H7 (cell line): ENCODE measurements at regions not wholly inside any gene's neighbourhood (a gene's known extent, or its start where the extent isn't known, plus 50 kb on each side); places are given as distances from the start of the nearest gene placed in this dataset.

Experiments
- DNase-seq: peaks from one replicate; pipeline ENCODE4 v3.0.0; 2012
- H3K27me3 ChIP-seq: 2 replicates; pipeline ENCODE4 v1.6.0; 2011; ENCODE audit warnings: mild to moderate bottlenecking, low read length; ENCODE audit not compliant: control insufficient read depth, insufficient read depth
- H3K36me3 ChIP-seq: replicated peaks from 2 replicates; pipeline ENCODE4 v1.5.1; 2011; ENCODE audit warnings: low read length; ENCODE audit not compliant: control insufficient read depth, insufficient read depth
- H3K4me3 ChIP-seq: 2 replicates; pipeline ENCODE4 v1.5.1; 2011; ENCODE audit warnings: low read depth, mild to moderate bottlenecking, control low read depth, low read length, moderate library complexity; ENCODE audit not compliant: insufficient read depth

- no peak overlapping the region for H3K4me3 ChIP-seq
- DNase-seq: no peak
- H3K27me3 ChIP-seq: no peaks in the 10 kb centered on the region
- H3K36me3 ChIP-seq: no peaks in the 10 kb centered on the region
Measured at GRCh38 chr9:115989831-115990230, 163.8 kb upstream of the PAPPA start.

- Histone ChIP-seq H3K27me3 (no peaks in the 10 kb centered on the region), H3K36me3 (no peaks in the 10 kb centered on the region), H3K4me3 (no peak overlapping the region)
- DNase-seq: no peak
Measured at GRCh38 chr9:115992834-115993233, 160.8 kb upstream of the PAPPA start.

GRCh38 chr9:115997923-115998322, 155.7 kb upstream of the PAPPA start:
- DNase-seq: no peak
- Histone ChIP-seq H3K27me3 (no peaks in the 10 kb centered on the region), H3K36me3 (no peaks in the 10 kb centered on the region), H3K4me3 (no peak overlapping the region)

DNA sequence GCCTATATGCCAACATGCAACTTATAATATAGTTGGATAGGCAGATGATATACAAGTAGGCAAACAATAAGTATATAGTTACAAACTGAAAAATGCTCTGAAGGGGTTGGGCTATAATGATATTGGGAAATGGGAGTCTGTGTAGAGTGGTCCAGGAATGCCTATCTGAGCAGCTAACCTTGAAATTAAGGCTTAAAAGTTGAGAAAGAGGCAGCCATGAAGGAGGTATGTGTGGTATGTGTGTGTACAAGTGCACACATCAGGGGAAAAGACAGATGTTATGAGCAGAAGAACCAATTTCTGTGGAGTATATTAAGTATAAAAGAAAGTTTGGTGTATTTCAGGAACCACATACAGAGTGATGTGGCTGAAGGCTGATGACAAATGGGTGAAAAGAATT, 154.9 kb upstream of the PAPPA start:
- Histone ChIP-seq H3K4me3 (no peak overlapping the region), H3K27me3 (no peaks in the 10 kb centered on the region), H3K36me3 (no peaks in the 10 kb centered on the region)
- no peak for DNase-seq

DNA sequence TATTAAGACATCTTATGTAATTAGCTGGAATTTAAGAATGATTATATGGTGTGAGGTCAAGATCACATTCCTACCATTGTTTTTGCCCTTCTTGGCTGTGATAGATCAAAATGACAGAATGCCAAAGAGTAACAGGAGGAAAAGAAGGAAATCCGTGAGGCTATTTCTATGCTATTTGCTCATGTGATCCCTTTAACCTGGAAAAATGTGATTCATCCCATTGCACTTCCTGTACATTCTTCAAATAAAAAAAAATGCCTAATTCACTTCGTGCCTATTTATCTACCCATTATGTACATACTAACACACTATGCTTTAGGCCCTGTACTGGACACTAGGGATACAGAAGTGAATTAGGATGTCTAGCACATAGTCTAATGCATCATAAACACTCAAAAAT, 154.1 kb upstream of the PAPPA start:
- H3K27me3 ChIP-seq: no peaks in the 10 kb centered on the region

GRCh38 chr9:116000748-116001329, 152.8 kb upstream of the PAPPA start:
- Histone ChIP-seq H3K36me3 (no peaks in the 10 kb centered on the region), H3K27me3 (no peaks in the 10 kb centered on the region), H3K4me3 (no peak overlapping the region)
- DNase-seq: peak; percentile 46

More for the DNA sequence above, 154.1 kb upstream of the PAPPA start:
- no peak overlapping the region for H3K4me3 ChIP-seq
- no peaks in the 10 kb centered on the region for H3K36me3 ChIP-seq
- no peak for DNase-seq

- no peak for DNase-seq
- Histone ChIP-seq H3K36me3 (no peaks in the 10 kb centered on the region), H3K27me3 (no peaks in the 10 kb centered on the region), H3K4me3 (no peak overlapping the region)
Measured at GRCh38 chr9:116002181-116002580, 151.4 kb upstream of the PAPPA start.

DNA sequence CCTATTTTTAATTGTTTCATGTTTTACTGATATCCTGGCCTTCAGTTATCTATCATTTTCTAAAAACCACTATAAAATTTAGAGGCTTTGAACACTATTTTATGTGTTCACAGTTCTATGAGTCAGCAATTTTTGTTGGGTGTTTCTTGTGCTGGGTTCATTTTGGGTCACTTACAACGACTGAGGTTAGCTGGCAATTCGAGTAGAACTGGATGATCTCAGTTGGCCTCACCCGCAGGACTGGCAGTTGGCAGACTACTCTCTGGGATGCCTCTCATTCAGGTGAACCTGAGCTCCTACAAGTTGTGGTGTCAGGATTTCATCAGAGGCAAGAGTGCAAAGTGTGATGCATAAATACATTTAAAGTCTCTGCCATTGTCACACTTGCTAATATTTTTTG, 151.0 kb upstream of the PAPPA start:
- Histone ChIP-seq H3K4me3 (no peak overlapping the region), H3K27me3 (no peaks in the 10 kb centered on the region), H3K36me3 (no peaks in the 10 kb centered on the region)
- no peak for DNase-seq

DNA sequence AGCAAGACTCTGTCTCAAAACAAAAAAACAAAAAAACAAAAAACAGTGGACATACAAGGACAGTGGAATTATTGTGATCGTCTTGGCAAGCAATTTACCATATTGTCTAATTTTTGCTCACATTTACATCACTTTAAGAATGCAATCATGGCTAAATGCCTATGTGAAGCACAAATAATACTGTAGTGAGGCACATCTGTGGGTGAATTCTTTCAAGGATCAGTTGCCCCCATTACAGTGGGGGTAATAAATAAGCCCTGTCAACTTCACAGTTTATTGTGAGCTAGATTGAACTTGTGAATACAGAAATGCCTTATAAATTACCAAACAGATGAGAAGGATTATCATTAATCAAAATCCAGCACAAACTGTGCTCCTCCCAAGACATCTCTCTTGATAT, 150.2 kb upstream of the PAPPA start:
- DNase-seq: no peak
- no peak overlapping the region for H3K4me3 ChIP-seq

GRCh38 chr9:116005205-116005604, 148.4 kb upstream of the PAPPA start:
- H3K4me3 ChIP-seq: no peak overlapping the region
- no peaks in the 10 kb centered on the region for H3K36me3 ChIP-seq
- DNase-seq: no peak
- H3K27me3 ChIP-seq: no peaks in the 10 kb centered on the region

More for the DNA sequence above, 150.2 kb upstream of the PAPPA start:
- H3K36me3 ChIP-seq: no peaks in the 10 kb centered on the region
- no peaks in the 10 kb centered on the region for H3K27me3 ChIP-seq

- Histone ChIP-seq H3K36me3 (no peaks in the 10 kb centered on the region), H3K4me3 (no peak overlapping the region), H3K27me3 (no peaks in the 10 kb centered on the region)
- DNase-seq: no peak
Measured at GRCh38 chr9:116007824-116008223, 145.8 kb upstream of the PAPPA start.

DNA sequence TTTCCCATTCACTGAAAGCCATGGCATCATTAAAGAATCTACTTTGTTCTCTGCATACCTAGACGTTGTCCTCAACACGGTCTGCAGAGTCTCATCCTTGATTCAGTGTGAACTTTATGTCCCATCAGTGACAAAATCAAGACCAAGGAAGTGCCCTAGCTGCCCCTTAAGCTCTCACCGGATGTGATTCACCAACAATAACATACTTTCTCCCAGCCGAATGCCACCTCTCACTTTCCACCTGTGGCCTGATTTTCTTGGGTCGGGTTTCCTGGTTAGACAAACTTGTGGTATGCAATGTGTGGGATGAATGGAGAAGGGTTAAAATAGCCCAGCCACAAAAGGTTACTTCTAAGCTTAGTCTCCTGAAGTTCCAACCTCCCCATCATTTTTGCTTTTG, 145.3 kb upstream of the PAPPA start:
- no peak overlapping the region for H3K4me3 ChIP-seq
- no peak for DNase-seq
- no peaks in the 10 kb centered on the region for H3K36me3 ChIP-seq
- H3K27me3 ChIP-seq: no peaks in the 10 kb centered on the region

- no peak for DNase-seq
- no peaks in the 10 kb centered on the region for H3K27me3 ChIP-seq
- H3K4me3 ChIP-seq: no peak overlapping the region
- H3K36me3 ChIP-seq: no peaks in the 10 kb centered on the region
Measured at GRCh38 chr9:116009420-116009819, 144.2 kb upstream of the PAPPA start.

GRCh38 chr9:116015855-116016254, 137.7 kb upstream of the PAPPA start:
- no peak for DNase-seq
- H3K36me3 ChIP-seq: no peaks in the 10 kb centered on the region
- no peaks in the 10 kb centered on the region for H3K27me3 ChIP-seq
- no peak overlapping the region for H3K4me3 ChIP-seq

DNA sequence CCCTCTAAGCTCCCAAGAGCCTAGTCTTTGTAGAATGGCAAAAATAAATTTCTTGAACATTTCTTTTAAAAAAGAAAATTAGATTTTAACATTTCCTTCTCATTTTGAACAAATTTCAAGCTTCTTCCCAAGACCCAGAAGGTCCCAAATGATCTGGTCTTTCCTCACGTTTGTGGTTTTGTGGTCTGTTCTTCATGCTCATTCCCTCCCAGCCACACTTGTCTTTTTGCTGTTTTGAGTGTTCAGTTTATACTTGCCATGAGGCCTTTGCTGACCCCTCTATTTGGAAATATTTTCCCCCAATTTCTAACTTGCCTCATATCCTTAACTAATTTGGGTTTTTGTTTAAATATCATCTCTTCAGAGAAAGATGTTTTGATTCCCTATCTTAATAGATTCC, 133.4 kb upstream of the PAPPA start:
- DNase-seq: no peak
- no peak overlapping the region for H3K4me3 ChIP-seq
- H3K36me3 ChIP-seq: no peaks in the 10 kb centered on the region
- H3K27me3 ChIP-seq: no peaks in the 10 kb centered on the region

DNA sequence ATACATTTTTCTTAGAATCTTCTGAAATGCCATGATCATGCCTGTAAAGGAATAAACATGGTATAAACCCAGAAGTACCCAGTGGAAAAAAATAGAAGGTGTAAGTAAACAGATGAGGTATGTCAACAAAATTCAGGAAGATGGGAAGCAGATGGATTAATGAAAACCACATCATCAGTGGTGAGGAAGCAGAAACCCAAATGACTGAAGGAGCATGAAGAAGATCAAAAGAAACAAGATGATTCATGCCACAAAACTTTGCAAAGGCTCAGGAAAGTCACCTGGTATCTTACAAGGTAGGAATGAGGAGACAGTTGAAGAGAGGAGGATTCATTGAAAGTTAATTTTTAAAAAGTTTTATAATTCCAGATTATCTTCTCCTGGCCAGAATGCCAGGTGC, 132.8 kb upstream of the PAPPA start:
- no peaks in the 10 kb centered on the region for H3K36me3 ChIP-seq
- H3K4me3 ChIP-seq: no peak overlapping the region
- H3K27me3 ChIP-seq: no peaks in the 10 kb centered on the region
- no peak for DNase-seq
